NT2/D1 (cell line): ENCODE measurements at regions not wholly inside any gene's neighbourhood (a gene's known extent, or its start where the extent isn't known, plus 50 kb on each side); places are given as distances from the start of the nearest gene placed in this dataset.
"Not testable (repeated sequence)": the region's sequence is repeated elsewhere in the genome, so short reads cannot be mapped to it uniquely, and the experiment has no call there.

Experiments used
- DNase-seq: peaks from one replicate; pipeline ENCODE4 v3.0.0-alpha.2; 2011; ENCODE audit warnings: low read depth, low spot score
- H3K27me3 ChIP-seq: 2 replicates; pipeline ENCODE4 v1.6.0; 2011; ENCODE audit warnings: mild to moderate bottlenecking; ENCODE audit not compliant: insufficient read length, insufficient read depth
- H3K36me3 ChIP-seq: 2 replicates; pipeline ENCODE4 v1.6.1; 2011; ENCODE audit warnings: mild to moderate bottlenecking, low read length, mixed read lengths; ENCODE audit not compliant: insufficient read depth, insufficient read length
- H3K4me1 ChIP-seq: 2 replicates; pipeline ENCODE4 v1.5.1; 2011; ENCODE audit not compliant: insufficient read depth, insufficient read length
- H3K4me3 ChIP-seq: 2 replicates; pipeline ENCODE4 v1.5.1; 2011; ENCODE audit warnings: low read depth; ENCODE audit not compliant: insufficient read length
- H3K9ac ChIP-seq: 2 replicates; pipeline ENCODE4 v1.6.0; 2011; ENCODE audit warnings: low read depth; ENCODE audit not compliant: insufficient read length
- H3K9me3 ChIP-seq: 2 replicates; pipeline ENCODE4 v1.5.1; 2011; ENCODE audit warnings: mild to moderate bottlenecking, low read length; ENCODE audit not compliant: insufficient read depth
- SUZ12 ChIP-seq: IDR thresholded peaks from 2 replicates; pipeline ENCODE4 v1.6.1; 2011; ENCODE audit not compliant: insufficient read length, insufficient read depth; ENCODE audit errors: extremely low read depth
- YY1 ChIP-seq: IDR thresholded peaks from 2 replicates; pipeline ENCODE4 v1.6.1; 2011; ENCODE audit not compliant: insufficient read length, insufficient read depth
- ZNF274 ChIP-seq: IDR thresholded peaks from 2 replicates; pipeline ENCODE4 v1.6.1; 2011; ENCODE audit warnings: mild to moderate bottlenecking, low read depth, low read length

- DNase-seq = no peak
- no peaks in the 10 kb centered on the region for H3K9me3 ChIP-seq
- H3K9ac ChIP-seq = no peak overlapping the region
- no peaks in the 10 kb centered on the region for H3K4me1 ChIP-seq
- TF ChIP-seq YY1 (no peak), ZNF274 (no peak)
- H3K4me3 ChIP-seq = no peak overlapping the region
- H3K27me3 ChIP-seq = no peaks in the 10 kb centered on the region
- no peaks in the 10 kb centered on the region for H3K36me3 ChIP-seq
These were observed 618.7 kb downstream of the TLE1 start for GRCh38 chr9:81070689-81071088.

- Histone ChIP-seq H3K36me3 (no peaks in the 10 kb centered on the region), H3K4me3 (no peak overlapping the region), H3K9me3 (no peaks in the 10 kb centered on the region), H3K27me3 (no peaks in the 10 kb centered on the region), H3K4me1 (no peaks in the 10 kb centered on the region), H3K9ac (no peak overlapping the region)
- DNase-seq = no peak
- TF ChIP-seq SUZ12 (no peak), YY1 (no peak), ZNF274 (no peak)
These were observed 619.4 kb downstream of the TLE1 start for GRCh38 chr9:81069923-81070322.

- Histone ChIP-seq H3K9ac (no peak overlapping the region), H3K27me3 (no peaks in the 10 kb centered on the region), H3K36me3 (no peaks in the 10 kb centered on the region), H3K9me3 (no peaks in the 10 kb centered on the region), H3K4me3 (no peak overlapping the region), H3K4me1 (no peaks in the 10 kb centered on the region)
- TF ChIP-seq ZNF274 = no peak
- no peak for TF ChIP-seq SUZ12
- no peak for TF ChIP-seq YY1
- DNase-seq = no peak
These were observed 620.1 kb downstream of the TLE1 start for GRCh38 chr9:81069038-81069795.

GRCh38 chr9:81062995-81063394 is 626.4 kb downstream of the TLE1 start:
- not testable (repeated sequence) for H3K9me3 ChIP-seq, H3K36me3 ChIP-seq, DNase-seq, H3K4me1 ChIP-seq, H3K9ac ChIP-seq, H3K27me3 ChIP-seq, H3K4me3 ChIP-seq

- Histone ChIP-seq H3K4me3 (no peak overlapping the region), H3K27me3 (no peaks in the 10 kb centered on the region), H3K36me3 (no peaks in the 10 kb centered on the region), H3K4me1 (no peaks in the 10 kb centered on the region), H3K9ac (no peak overlapping the region), H3K9me3 (peaks cover 8% of the 10 kb centered on the region; the same call in 1 of the 2 replicates)
- no peak for DNase-seq
- no peak for TF ChIP-seq ZNF274
- TF ChIP-seq YY1 = no peak
- TF ChIP-seq SUZ12 = no peak
These were observed 630.6 kb downstream of the TLE1 start for GRCh38 chr9:81058782-81059181.

GRCh38 chr9:81053298-81054025 is 635.9 kb downstream of the TLE1 start:
- Histone ChIP-seq H3K9me3 (no peaks in the 10 kb centered on the region), H3K4me1 (no peaks in the 10 kb centered on the region), H3K9ac (no peak overlapping the region), H3K36me3 (no peaks in the 10 kb centered on the region), H3K27me3 (no peaks in the 10 kb centered on the region), H3K4me3 (no peak overlapping the region)
- DNase-seq = no peak
- TF ChIP-seq SUZ12 (no peak), YY1 (no peak), ZNF274 (no peak)

GRCh38 chr9:81052846-81053245 is 636.5 kb downstream of the TLE1 start:
- H3K4me1 ChIP-seq = no peaks in the 10 kb centered on the region
- no peaks in the 10 kb centered on the region for H3K9me3 ChIP-seq
- H3K36me3 ChIP-seq = no peaks in the 10 kb centered on the region
- H3K27me3 ChIP-seq = no peaks in the 10 kb centered on the region
- no peak overlapping the region for H3K4me3 ChIP-seq
- no peak for TF ChIP-seq ZNF274
- TF ChIP-seq YY1 = no peak
- TF ChIP-seq SUZ12 = no peak
- H3K9ac ChIP-seq = no peak overlapping the region
- no peak for DNase-seq
